ENCODE measurements at regions not wholly inside any gene's neighbourhood (a gene's known extent, or its start where the extent isn't known, plus 50 kb on each side); places are given as distances from the start of the nearest gene placed in this dataset.

- DNase-seq = no peak
Observed at GRCh38 chr13:97112446-97113152, 109.5 kb upstream of the MBNL2 start.

DNA sequence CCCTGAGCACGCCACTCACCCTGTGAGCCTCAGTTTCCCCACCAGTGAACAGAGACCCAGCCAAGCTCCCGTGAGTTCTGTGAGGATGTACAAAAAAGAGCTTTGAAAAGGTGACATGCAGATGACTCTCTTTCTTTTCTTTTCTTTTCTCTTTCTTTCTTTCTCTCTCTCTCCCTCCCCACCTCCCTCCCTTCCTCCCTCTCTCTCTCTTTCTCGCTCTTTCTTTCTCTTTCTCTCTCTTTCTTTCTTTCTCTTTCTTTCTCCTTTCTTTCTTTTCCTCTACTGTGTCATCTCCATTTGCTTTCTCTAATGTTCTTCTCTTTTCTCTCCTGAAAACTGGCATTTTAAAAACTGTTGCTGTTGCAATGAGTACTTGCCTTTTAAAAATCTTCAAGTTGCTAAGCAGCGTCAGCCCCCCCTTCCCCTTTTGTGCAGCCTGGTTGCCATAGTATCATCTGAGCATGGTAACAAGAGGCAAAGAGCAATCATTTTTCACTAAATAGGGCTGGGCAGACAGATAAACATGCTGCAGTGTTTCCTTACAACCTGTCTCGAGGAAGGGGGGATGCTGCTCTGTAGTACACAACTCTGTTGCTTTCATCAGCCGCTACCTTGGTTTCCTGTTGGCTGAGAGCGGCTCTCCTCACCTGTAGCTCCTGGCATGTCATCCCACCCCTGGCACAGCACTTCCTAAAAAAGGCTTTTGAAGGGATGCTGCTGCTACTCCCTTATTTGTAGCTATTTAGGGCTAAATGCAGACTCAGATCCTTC lies 108.7 kb upstream of the MBNL2 start:
- DNase-seq = peak; percentile 20

- peak; percentile 7 for DNase-seq
Observed at GRCh38 chr13:97114651-97115050, 107.5 kb upstream of the MBNL2 start.

DNA sequence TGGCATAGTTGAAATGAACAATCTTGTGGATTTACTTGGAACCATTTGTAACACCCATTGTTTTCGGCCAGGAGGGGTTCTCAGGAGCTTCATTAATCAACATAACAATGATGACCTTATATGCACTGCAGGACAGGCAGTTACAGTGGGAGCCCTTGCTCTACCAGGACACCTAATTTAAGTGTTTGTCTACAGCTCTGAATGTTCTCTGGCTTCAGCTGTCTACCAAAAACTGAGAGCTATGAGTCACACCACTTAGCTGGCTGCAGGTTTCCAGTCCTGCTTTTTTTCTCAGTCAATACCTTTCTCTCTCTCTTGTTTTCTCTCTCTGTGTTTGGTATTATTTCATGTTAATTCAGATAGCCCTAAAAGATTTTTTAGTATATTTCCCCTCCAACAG lies 105.4 kb upstream of the MBNL2 start:
- DNase-seq = no peak

GRCh38 chr13:97117388-97117910 lies 104.7 kb upstream of the MBNL2 start:
- DNase-seq = no peak

DNA sequence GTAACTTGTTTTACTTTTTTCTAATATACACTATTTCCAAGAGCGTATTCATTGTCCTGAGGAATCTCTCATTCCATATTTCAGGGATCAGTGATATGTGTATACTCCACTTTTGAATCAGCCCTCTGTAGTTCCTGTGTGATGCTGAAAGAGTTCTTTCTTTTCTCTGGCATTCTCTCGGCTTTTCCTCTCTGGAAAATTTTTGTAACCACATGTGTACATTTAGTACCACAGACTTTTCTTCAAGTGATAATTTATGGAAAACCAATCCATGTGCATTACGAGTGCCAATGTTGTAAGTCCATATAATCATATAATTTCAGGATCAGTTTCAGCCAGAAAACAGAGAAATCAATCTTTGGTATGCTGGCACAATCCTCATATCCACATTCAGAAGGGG lies 102.2 kb upstream of the MBNL2 start:
- no peak for DNase-seq

DNA sequence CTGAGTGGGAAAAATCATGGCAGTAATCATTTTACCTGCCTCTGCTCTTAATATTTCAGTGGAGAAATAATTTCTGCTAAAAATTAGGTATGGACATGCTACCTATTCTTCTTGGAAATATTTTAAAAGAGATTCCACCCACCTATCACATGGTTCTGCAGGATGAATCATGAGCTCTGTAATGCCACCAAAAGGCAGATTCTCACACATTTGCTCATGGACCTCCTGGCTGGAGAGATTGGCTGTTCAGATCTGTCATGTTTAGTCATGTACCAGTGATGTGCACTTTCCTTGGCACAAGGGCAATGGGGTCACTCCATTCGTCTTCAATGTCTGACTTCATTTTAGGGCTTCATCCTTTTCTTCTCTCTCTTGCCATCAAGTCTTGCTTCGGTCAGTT lies 101.8 kb upstream of the MBNL2 start:
- DNase-seq = no peak

GRCh38 chr13:97120976-97121375 lies 101.2 kb upstream of the MBNL2 start:
- no peak for DNase-seq

DNA sequence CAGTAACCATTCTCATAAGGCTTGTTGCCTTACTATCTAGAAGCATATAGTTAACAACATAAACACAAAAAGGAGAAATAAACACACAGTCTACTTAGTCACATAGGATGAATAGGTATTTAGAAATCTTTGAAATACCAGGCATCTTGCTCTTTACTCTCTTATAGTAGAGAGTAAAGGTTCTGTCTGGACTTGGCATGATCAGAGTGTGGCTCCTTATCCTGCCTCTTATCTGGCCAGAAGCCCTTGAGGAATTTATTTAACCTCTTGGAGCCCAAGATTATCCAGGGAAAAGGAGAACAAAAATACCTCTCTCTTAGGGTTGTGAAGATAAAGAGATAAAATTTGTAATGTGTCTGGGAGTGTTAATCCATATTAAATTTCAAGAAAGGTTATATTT lies 100.2 kb upstream of the MBNL2 start:
- no peak for DNase-seq

GRCh38 chr13:97122381-97122996 lies 99.6 kb upstream of the MBNL2 start:
- DNase-seq = no peak

GRCh38 chr13:97124206-97124605 lies 97.9 kb upstream of the MBNL2 start:
- no peak for DNase-seq

DNA sequence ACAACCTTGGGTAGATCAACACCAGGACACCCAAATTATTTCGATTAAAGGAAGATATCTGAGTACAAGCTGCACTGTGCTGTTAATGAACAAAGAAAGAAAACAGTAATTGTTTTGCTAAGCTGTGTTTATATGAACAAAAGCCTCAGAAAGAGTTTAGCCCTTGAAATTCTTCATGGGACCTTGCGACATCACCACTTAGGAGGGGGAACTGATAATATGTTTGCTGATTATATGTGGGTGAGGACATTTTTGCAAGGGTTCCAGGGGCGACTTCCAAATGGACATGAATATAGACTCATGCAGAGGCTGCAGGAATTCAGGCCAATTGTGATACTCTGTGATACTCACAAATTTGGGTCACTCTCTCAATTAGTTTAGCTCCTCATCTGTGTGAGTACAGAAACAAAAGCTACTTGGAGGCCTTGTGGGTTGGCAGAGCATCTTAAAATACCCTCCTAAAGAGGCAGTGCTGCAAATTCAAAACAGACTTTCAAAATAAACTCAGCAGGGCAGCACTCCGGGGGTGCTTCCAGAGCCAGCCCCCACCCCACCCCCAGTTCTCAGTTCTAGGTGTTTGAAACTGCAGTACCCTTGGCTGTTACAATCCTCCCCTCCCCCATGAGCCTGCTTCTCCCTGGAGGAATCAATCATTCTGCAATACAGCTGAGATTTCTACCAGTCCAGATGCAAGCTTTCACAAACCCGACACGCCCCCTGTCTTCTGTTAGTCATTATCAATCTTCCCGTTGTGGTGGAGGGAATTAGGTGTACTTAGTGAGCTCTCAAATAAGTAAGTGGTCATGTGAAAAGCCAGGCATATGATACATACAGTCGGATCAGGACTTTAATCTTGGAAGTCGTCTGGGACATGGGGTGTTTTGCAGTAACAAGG lies 97.0 kb upstream of the MBNL2 start:
- peak; percentile 51 for DNase-seq

DNA sequence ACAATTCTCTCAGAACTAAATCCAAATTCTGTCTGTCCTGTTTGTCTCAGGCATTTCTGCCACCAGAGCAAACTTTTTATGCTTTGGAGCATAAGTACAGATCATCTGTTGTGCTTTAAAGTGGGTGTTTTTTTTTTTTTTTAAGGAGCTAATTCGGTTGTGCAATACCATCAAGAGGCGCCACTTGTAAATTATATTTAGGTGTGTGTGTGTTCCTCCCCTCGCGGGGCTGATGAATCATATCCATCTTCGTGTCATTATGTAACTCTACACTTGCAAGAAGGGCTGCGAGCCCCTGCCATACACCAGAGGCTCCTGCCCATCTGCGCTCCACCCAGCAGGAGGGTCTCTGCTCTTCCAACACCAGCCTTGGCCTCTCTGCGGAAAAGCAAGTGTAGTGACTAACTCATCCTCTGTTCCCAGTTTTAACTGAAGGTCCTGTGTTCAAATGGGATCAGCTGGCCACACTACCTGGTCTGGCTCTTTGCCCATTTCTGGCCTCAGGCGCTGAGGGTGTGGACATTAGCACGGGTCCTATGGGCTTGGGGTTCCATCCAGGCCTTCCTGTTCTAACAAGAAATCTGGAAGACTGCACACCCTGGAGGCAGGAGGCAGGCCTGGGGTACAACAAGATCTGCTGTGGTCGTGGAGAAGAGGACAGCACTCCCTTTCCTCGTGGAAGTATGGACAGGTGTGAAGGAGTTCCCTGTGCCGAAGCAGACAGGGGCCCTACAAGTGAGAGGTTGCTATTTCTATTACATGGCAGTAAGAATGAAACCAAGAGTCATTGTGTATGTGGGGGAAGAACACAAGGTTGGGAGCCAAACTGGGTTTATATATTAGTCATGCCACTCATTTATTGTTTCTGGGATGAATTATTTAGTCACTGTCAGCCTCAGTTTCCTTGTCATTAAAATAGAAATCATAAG lies 96.1 kb upstream of the MBNL2 start:
- no peak for DNase-seq

DNA sequence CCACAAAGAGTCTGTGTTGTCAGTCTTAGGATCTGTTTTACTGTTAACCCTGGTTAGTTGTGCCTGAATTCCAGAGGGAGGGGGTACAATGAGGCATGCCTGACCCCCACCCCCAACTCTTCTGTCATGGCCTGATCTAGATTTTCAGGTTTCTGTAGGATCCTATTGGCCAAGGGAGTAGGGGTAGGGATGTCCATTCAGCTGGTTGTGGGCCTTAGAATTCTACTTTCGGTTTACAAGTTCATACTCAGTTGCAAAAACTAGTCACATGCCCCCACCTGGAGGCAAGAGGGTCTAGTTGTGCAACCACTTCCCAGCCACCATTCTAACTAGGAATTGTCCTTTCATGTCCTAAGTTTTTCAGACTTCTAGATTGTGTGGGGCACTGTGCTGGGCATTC lies 94.3 kb upstream of the MBNL2 start:
- peak; percentile 72 for DNase-seq

- no peak for DNase-seq
Observed at GRCh38 chr13:97130190-97130589, 91.9 kb upstream of the MBNL2 start.

- no peak for DNase-seq
Observed at GRCh38 chr13:97131447-97131846, 90.7 kb upstream of the MBNL2 start.

DNA sequence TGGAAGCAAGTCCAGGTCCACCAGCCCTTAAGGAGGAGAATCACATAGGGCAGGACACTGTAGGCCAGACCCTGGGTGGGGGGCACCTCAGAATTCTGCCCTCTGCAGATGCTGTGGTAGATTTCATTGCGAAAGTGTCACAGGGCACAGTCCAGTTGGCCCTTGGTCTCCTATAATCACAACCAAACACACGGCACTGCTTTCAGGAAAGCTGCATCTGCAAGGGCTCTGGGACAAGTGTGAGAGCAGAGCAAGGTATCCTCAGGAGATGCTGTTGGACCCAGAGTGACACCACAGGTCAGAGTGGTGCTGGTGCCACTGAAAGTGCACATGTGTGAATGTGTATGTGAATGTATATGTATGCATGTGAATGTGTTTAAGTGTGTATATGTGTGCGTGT lies 88.6 kb upstream of the MBNL2 start:
- DNase-seq = no peak

- DNase-seq = no peak
Observed at GRCh38 chr13:97133955-97134354, 88.2 kb upstream of the MBNL2 start.

DNA sequence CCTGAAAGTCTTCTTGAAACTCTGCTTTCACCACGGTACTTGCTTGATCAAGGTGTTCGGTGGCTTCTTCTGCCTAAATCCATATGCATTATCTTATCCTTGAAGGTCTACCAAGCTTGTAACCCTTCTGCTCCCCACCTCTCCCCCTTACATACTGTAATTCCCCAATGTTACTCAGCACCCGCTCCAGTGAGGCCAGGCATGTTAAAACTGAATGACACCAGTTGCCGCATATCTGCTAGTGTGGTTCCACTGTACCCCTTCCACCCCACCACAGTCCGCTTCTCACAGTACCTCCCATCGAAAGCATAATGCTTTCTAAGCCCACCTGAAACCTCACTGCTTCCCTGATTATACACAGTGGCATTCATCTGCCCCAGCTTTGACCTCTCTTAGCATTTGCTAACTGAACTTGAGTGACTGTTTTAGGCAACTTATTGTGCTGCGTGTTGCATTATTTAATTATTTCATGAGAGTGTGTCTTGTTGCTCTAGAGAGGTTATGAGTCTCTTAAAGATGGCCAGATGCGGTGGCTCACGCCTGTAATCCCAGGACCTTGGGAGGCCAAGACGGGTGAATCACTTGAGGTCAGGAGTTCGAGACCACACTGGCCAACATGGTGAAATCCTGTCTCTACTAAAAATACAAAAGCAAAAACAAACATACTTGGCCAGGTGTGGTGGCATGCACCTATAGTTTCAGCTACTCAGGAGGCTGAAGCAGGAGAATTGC lies 87.6 kb upstream of the MBNL2 start:
- no peak for DNase-seq

DNA sequence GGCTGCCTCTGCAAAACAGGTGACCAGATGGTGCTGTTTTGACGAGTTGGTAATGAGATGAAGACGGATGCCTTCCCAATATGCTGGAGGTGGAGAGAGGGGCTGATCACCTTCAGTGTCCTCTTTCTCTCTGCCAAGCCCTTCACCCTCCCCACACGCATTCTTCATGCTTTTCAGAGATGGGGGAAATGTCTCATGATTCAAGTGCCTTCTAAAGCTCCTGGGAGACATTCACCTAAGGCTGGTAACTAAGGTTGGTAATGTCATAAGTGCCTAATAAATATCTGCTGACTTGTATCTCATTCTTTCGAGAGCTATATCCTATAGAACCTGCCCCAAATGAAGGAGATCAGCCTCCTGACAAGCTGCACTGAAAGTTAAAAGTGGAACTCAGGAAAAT lies 86.2 kb upstream of the MBNL2 start:
- no peak for DNase-seq

GRCh38 chr13:97136418-97136817 lies 85.7 kb upstream of the MBNL2 start:
- no peak for DNase-seq

All from OCI-M1 (cell line).